ENCODE measurements at regions not wholly inside any gene's neighbourhood (a gene's known extent, or its start where the extent isn't known, plus 50 kb on each side); places are given as distances from the start of the nearest gene placed in this dataset.
"Not testable (repeated sequence)": the region's sequence is repeated elsewhere in the genome, so short reads cannot be mapped to it uniquely, and the experiment has no call there.

- no peak for ATAC-seq
- H3K4me3 Mint-ChIP-seq, result no peak overlapping the region
- TF ChIP-seq, protein P1, sequence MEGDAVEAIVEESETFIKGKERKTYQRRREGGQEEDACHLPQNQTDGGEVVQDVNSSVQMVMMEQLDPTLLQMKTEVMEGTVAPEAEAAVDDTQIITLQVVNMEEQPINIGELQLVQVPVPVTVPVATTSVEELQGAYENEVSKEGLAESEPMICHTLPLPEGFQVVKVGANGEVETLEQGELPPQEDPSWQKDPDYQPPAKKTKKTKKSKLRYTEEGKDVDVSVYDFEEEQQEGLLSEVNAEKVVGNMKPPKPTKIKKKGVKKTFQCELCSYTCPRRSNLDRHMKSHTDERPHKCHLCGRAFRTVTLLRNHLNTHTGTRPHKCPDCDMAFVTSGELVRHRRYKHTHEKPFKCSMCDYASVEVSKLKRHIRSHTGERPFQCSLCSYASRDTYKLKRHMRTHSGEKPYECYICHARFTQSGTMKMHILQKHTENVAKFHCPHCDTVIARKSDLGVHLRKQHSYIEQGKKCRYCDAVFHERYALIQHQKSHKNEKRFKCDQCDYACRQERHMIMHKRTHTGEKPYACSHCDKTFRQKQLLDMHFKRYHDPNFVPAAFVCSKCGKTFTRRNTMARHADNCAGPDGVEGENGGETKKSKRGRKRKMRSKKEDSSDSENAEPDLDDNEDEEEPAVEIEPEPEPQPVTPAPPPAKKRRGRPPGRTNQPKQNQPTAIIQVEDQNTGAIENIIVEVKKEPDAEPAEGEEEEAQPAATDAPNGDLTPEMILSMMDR (IDR thresholded peaks at IDR 0.05), result no peak
- no peaks in the 10 kb centered on the region for H3K36me3 Mint-ChIP-seq (ENCODE audit: low read depth)
- peaks cover 20% of the 10 kb centered on the region for H3K27me3 Mint-ChIP-seq
- no peak for DNase-seq
- intact Hi-C loops (cut with micrococcal nuclease), result no loop called here
- no peaks in the 10 kb centered on the region for H3K4me1 Mint-ChIP-seq (ENCODE audit: low read depth)
- no peaks in the 10 kb centered on the region for H3K9me3 Mint-ChIP-seq
- H3K27ac Mint-ChIP-seq, result no peak overlapping the region
- CTCF ChIA-PET, result no interaction called here
- POLR2A ChIA-PET, result no interaction called here
Observed at GRCh38 chr1:230493264-230493663, 67.1 kb upstream of the PGBD5 start.

GRCh38 chr1:230490436-230490835 lies 64.3 kb upstream of the PGBD5 start:
- no peaks in the 10 kb centered on the region for H3K9me3 Mint-ChIP-seq
- ATAC-seq (no peak), DNase-seq (no peak)
- no peaks in the 10 kb centered on the region for H3K4me1 Mint-ChIP-seq (ENCODE audit: low read depth)
- POLR2A ChIA-PET, result no interaction called here
- intact Hi-C loops (cut with micrococcal nuclease), result no loop called here
- H3K27me3 Mint-ChIP-seq, result peaks cover 12% of the 10 kb centered on the region
- no peak overlapping the region for H3K27ac Mint-ChIP-seq
- H3K36me3 Mint-ChIP-seq (ENCODE audit: low read depth), result no peaks in the 10 kb centered on the region
- CTCF ChIA-PET, result no interaction called here
- TF ChIP-seq, protein P1 (IDR thresholded peaks at IDR 0.05), result no peak
- H3K4me3 Mint-ChIP-seq, result no peak overlapping the region

DNA sequence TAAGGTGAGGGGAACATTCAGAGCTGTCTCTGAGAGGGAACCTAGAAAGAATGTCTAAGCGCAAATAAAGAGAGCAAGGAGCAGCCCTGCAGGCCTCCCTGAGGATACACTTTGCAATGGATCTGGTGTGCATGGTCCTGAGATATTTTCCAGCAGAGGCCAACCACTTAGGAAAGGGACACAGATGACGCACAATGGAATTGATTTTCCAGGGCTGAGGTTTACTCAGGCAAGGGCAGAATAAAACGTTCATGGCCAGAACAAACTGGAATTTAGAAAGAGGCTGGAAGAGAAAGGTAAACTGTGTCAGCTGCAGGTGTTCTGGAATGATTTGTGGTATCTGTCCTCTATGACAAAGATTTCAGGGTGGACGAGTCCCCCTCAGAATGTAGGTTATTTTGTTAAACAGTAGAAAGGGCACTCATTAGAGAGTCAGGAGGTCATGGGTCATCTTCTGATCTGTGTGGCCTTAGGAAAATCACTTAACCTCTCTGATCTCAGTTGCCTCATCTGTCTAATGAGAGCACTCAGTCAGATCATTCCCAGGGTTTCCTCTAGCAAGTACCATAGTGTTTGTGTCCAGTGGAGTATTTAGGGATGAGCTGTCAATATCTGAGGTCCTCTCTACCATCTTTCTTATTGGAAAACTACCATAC lies 61.8 kb upstream of the PGBD5 start:
- no peaks in the 10 kb centered on the region for H3K4me1 Mint-ChIP-seq (ENCODE audit: low read depth)
- ATAC-seq, result no peak
- H3K36me3 Mint-ChIP-seq (ENCODE audit: low read depth), result no peaks in the 10 kb centered on the region

GRCh38 chr1:230476622-230477003 lies 50.5 kb upstream of the PGBD5 start:
- CTCF ChIA-PET, result no interaction called here
- Mint-ChIP-seq H3K4me3 (no peak overlapping the region), H3K27ac (no peak overlapping the region), H3K9me3 (no peaks in the 10 kb centered on the region), H3K27me3 (peaks cover 35% of the 10 kb centered on the region), H3K36me3 (ENCODE audit: low read depth) (no peaks in the 10 kb centered on the region), H3K4me1 (ENCODE audit: low read depth) (no peaks in the 10 kb centered on the region)
- TF ChIP-seq, protein P1 (IDR thresholded peaks at IDR 0.05), result no peak
- ATAC-seq (no peak), DNase-seq (no peak)
- POLR2A ChIA-PET, result no interaction called here
- intact Hi-C loops (cut with micrococcal nuclease), result no loop called here

More for the DNA sequence above, 61.8 kb upstream of the PGBD5 start:
- Mint-ChIP-seq H3K27ac (no peak overlapping the region), H3K27me3 (peaks cover 9% of the 10 kb centered on the region), H3K9me3 (no peaks in the 10 kb centered on the region), H3K4me3 (no peak overlapping the region)
- intact Hi-C loops (cut with micrococcal nuclease), result no loop called here
- DNase-seq, result no peak
- TF ChIP-seq, protein P1 (IDR thresholded peaks at IDR 0.05), result no peak
- POLR2A ChIA-PET, result no interaction called here
- CTCF ChIA-PET, result no interaction called here

GRCh38 chr1:230475856-230476621 lies 49.9 kb upstream of the PGBD5 start:
- POLR2A ChIA-PET; H3K4me1 Mint-ChIP-seq (ENCODE audit: low read depth); ATAC-seq; H3K36me3 Mint-ChIP-seq (ENCODE audit: low read depth); CTCF ChIA-PET; DNase-seq; H3K4me3 Mint-ChIP-seq; H3K27ac Mint-ChIP-seq; intact Hi-C loops (cut with micrococcal nuclease); H3K9me3 Mint-ChIP-seq: not testable (repeated sequence)
- H3K27me3 Mint-ChIP-seq, result peaks cover 37% of the 10 kb centered on the region
